IMR-90 (cell line): ENCODE measurements at regions not wholly inside any gene's neighbourhood (a gene's known extent, or its start where the extent isn't known, plus 50 kb on each side); places are given as distances from the start of the nearest gene placed in this dataset.

Source experiments
- ATAC-seq: fragments of 200-7000 bp; cut with Tn5 transposase; 2 replicates; pipeline ENCODE4 v1.9.1; 2020; ENCODE audit warnings: low read depth, mild to moderate bottlenecking, moderate library complexity
- BruUV-seq: library from RNA; stranded (reverse); fragments of 400-500 nt; replicated peaks from 2 replicates; lab custom pipeline; 2021; lab: Mats Ljungman, UMichigan
- CTCF ChIA-PET: fragments of 300-600 bp; formaldehyde crosslinking; extraction: SDS; loops from one replicate; lab custom pipeline; 2021; ENCODE audit warnings: antibody characterized with exemption; lab: Yijun Ruan, JAX
- POLR2A ChIA-PET: fragments of 300-600 bp; sonication (Branson Sonifier 250); formaldehyde crosslinking; loops from one replicate; lab custom pipeline; 2022; ENCODE audit warnings: antibody characterized with exemption; ENCODE audit not compliant: unreplicated experiment; lab: Charles Lee
- DNase-seq: peaks from one replicate; pipeline ENCODE4 v3.0.0; 2013
- H2AFZ ChIP-seq: replicated peaks from 2 replicates; pipeline ENCODE3; 2013; ENCODE audit warnings: low read length, mild to moderate bottlenecking; ENCODE audit not compliant: poor library complexity
- H2AK5ac ChIP-seq: 2 replicates; pipeline ENCODE4 v1.6.1; 2013; ENCODE audit warnings: low read depth, low read length, inconsistent platforms
- H2AK9ac ChIP-seq: replicated peaks from 2 replicates; pipeline ENCODE3; 2013; ENCODE audit warnings: mild to moderate bottlenecking, low read depth, low read length, moderate library complexity; ENCODE audit not compliant: poor library complexity
- H2BK120ac ChIP-seq: 2 replicates; pipeline ENCODE4 v1.6.1; 2013; ENCODE audit warnings: low read depth, low read length, inconsistent platforms
- H2BK15ac ChIP-seq: 3 replicates; pipeline ENCODE4 v1.6.1; 2013; ENCODE audit warnings: low read depth, low read length, inconsistent platforms
- H2BK20ac ChIP-seq: 2 replicates; pipeline ENCODE4 v1.6.1; 2013; ENCODE audit warnings: low read depth, mild to moderate bottlenecking, inconsistent platforms, low read length, moderate library complexity
- H2BK5ac ChIP-seq: 2 replicates; pipeline ENCODE4 v1.6.1; 2013; ENCODE audit warnings: mild to moderate bottlenecking, low read depth, low read length, inconsistent platforms; ENCODE audit not compliant: poor library complexity, severe bottlenecking
- H3K14ac ChIP-seq: replicated peaks from 2 replicates; pipeline ENCODE4 v1.6.1; 2013; ENCODE audit warnings: low read depth, low read length, inconsistent platforms
- H3K18ac ChIP-seq: 2 replicates; pipeline ENCODE4 v1.6.1; 2013; ENCODE audit warnings: low read depth, low read length, control low read depth
- H3K23ac ChIP-seq: 2 replicates; pipeline ENCODE4 v1.6.1; 2013; ENCODE audit warnings: low read depth, low read length, inconsistent platforms
- H3K27ac ChIP-seq: 2 replicates; pipeline ENCODE4 v1.5.1; 2013; ENCODE audit warnings: mild to moderate bottlenecking, control low read depth, low read length; ENCODE audit not compliant: insufficient read depth
- H3K27me3 ChIP-seq: 2 replicates; pipeline ENCODE4 v1.6.1; 2013; ENCODE audit warnings: low read length; ENCODE audit not compliant: control insufficient read depth, insufficient read depth
- H3K36me3 ChIP-seq: 2 replicates; pipeline ENCODE4 v1.6.1; 2013; ENCODE audit warnings: low read length, mixed read lengths; ENCODE audit not compliant: control insufficient read depth, insufficient read depth
- H3K4ac ChIP-seq: 2 replicates; pipeline ENCODE4 v1.6.1; 2013; ENCODE audit warnings: low read depth, low read length, inconsistent platforms
- H3K4me1 ChIP-seq: 2 replicates; pipeline ENCODE4 v1.6.1; 2013; ENCODE audit warnings: low read length, mixed read lengths; ENCODE audit not compliant: control insufficient read depth, insufficient read depth
- H3K4me2 ChIP-seq: 2 replicates; pipeline ENCODE4 v1.6.1; 2013; ENCODE audit warnings: low read depth, mild to moderate bottlenecking, control low read depth, low read length, moderate library complexity
- H3K4me3 ChIP-seq: 2 replicates; pipeline ENCODE4 v1.5.1; 2013; ENCODE audit warnings: low read depth, mild to moderate bottlenecking, control low read depth, low read length, moderate library complexity; ENCODE audit not compliant: insufficient read depth
- H3K56ac ChIP-seq: 2 replicates; pipeline ENCODE4 v1.6.1; 2013; ENCODE audit warnings: low read length, inconsistent platforms; ENCODE audit not compliant: insufficient read depth; ENCODE audit errors: extremely low read depth
- H3K79me1 ChIP-seq, 2 experiments: 2 replicates each; pipeline ENCODE4 v1.6.1; 2013; ENCODE audit warnings: low read length in 2 of 2, inconsistent platforms in 1 of 2, low read depth in 1 of 2
- H3K9ac ChIP-seq: 2 replicates; pipeline ENCODE4 v1.6.1; 2013; ENCODE audit warnings: low read depth, low read length, control low read depth
- H3K9me1 ChIP-seq: 2 replicates; pipeline ENCODE4 v1.6.1; 2013; ENCODE audit warnings: low read length, inconsistent platforms; ENCODE audit not compliant: insufficient read depth
- H3K9me3 ChIP-seq: 2 replicates; pipeline ENCODE4 v1.6.1; 2013; ENCODE audit warnings: low read length; ENCODE audit not compliant: control insufficient read depth, insufficient read depth
- H4K20me1 ChIP-seq: 2 replicates; pipeline ENCODE4 v1.6.1; 2013; ENCODE audit warnings: low read length, inconsistent platforms; ENCODE audit not compliant: insufficient read depth
- H4K5ac ChIP-seq: 2 replicates; pipeline ENCODE4 v1.6.1; 2013; ENCODE audit warnings: mild to moderate bottlenecking, low read depth, low read length, control low read depth
- H4K8ac ChIP-seq, 2 experiments: 2 replicates each; pipeline ENCODE4 v1.6.1; 2013; ENCODE audit warnings: low read depth in 2 of 2, low read length in 2 of 2, control low read depth in 1 of 2, inconsistent platforms in 1 of 2
- H4K91ac ChIP-seq: 2 replicates; pipeline ENCODE4 v1.6.1; 2013; ENCODE audit warnings: low read depth, low read length, inconsistent platforms; ENCODE audit not compliant: insufficient read depth
- BHLHE40 ChIP-seq: fragments of 150-350 bp; IDR thresholded peaks from 2 replicates; pipeline ENCODE4 v1.6.1; 2016; ENCODE audit warnings: mild to moderate bottlenecking, low read depth, low read length
- CEBPB ChIP-seq: IDR thresholded peaks from 2 replicates; pipeline ENCODE4 v1.6.1; 2012; ENCODE audit warnings: low read depth, low read length, improper control_type of control experiment
- CHD1 ChIP-seq: IDR thresholded peaks from 2 replicates; pipeline ENCODE4 v1.6.1; 2012; ENCODE audit warnings: low read depth, low read length, improper control_type of control experiment
- FOS ChIP-seq: fragments of 150-350 bp; IDR thresholded peaks from 2 replicates; pipeline ENCODE4 v1.6.1; 2016; ENCODE audit warnings: low read depth, low read length
- MAFK ChIP-seq: IDR thresholded peaks from 2 replicates; pipeline ENCODE4 v1.6.1; 2012; ENCODE audit warnings: low read depth, low read length, improper control_type of control experiment
- MAZ ChIP-seq: IDR thresholded peaks from 2 replicates; pipeline ENCODE4 v1.6.1; 2012; ENCODE audit warnings: low read depth, mild to moderate bottlenecking, low read length, improper control_type of control experiment, moderate library complexity, borderline replicate concordance
- MXI1 ChIP-seq: IDR thresholded peaks from 2 replicates; pipeline ENCODE4 v1.6.1; 2012; ENCODE audit warnings: low read depth, mild to moderate bottlenecking, low read length, moderate library complexity, borderline replicate concordance
- NFE2L2 ChIP-seq: fragments of 150-350 bp; IDR thresholded peaks from 2 replicates; pipeline ENCODE4 v1.6.1; 2016; ENCODE audit warnings: low read depth, mild to moderate bottlenecking, low read length
- POLR2A ChIP-seq: IDR thresholded peaks from 2 replicates; pipeline ENCODE4 v1.6.1; 2012; ENCODE audit warnings: mild to moderate bottlenecking, low read depth, low read length
- RAD21 ChIP-seq: IDR thresholded peaks from 2 replicates; pipeline ENCODE4 v1.6.1; 2012; ENCODE audit warnings: low read length, improper control_type of control experiment
- RCOR1 ChIP-seq: IDR thresholded peaks from 2 replicates; pipeline ENCODE4 v1.6.1; 2012; ENCODE audit warnings: mild to moderate bottlenecking, low read length, improper control_type of control experiment; ENCODE audit not compliant: insufficient replicate concordance
- RFX5 ChIP-seq: IDR thresholded peaks from 2 replicates; pipeline ENCODE4 v1.8.0; 2012; ENCODE audit warnings: low read depth, mild to moderate bottlenecking, low read length, moderate library complexity
- SMC3 ChIP-seq: fragments of 150-350 bp; IDR thresholded peaks from 2 replicates; pipeline ENCODE4 v1.6.1; 2016; ENCODE audit warnings: low read depth, mild to moderate bottlenecking, antibody characterized with exemption, low read length, moderate library complexity
- WGBS, 2 experiments: methylation state at CpG; one replicate each; pipeline versions ENCODE4 v1.1.5 to v1.1.7; 2013; ENCODE audit warnings: missing lambda C conversion rate in 2 of 2; ENCODE audit not compliant: insufficient read length in 1 of 2; ENCODE audit errors: extremely low coverage in 2 of 2; 5-methylcytosine and 5-hydroxymethylcytosine counted together
- dilution Hi-C: fragments of 300-500 bp; cut with HindIII; formaldehyde crosslinking; loops from one replicate; pipeline ENCODE4 v1.14.3; 2018; ENCODE audit warnings: low sequenced_read_pairs; ENCODE audit not compliant: unreplicated experiment
- in situ Hi-C: fragments of 300-500 bp; cut with MboI; formaldehyde crosslinking; loops from 3 replicates; pipeline ENCODE4 v1.14.3; 2019; ENCODE audit warnings: low sequenced_read_pairs, inconsistent platforms, mixed read lengths
- intact Hi-C: fragments of 100-400 bp; cut with micrococcal nuclease; formaldehyde crosslinking; loops from 2 replicates; pipeline ENCODE4 v1.10.0; 2022
- TF ChIP-seq, protein P1 (sequence below): fragments of 150-350 bp; IDR thresholded peaks from 2 replicates; pipeline ENCODE4 v1.6.1; 2016; ENCODE audit warnings: low read depth, mild to moderate bottlenecking, low read length, moderate library complexity, borderline replicate concordance
- TF ChIP-seq, protein P2 (sequence below): fragments of 150-350 bp; IDR thresholded peaks from 2 replicates; pipeline ENCODE4 v1.6.1; 2017; ENCODE audit warnings: mild to moderate bottlenecking, antibody characterized with exemption, low read length, low read depth
- TF ChIP-seq, protein P3 (sequence below): conservative IDR thresholded peaks from 2 replicates; pipeline ENCODE4 v1.5.1; 2012; ENCODE audit warnings: mild to moderate bottlenecking, low read depth, low read length, improper control_type of control experiment

DNA sequence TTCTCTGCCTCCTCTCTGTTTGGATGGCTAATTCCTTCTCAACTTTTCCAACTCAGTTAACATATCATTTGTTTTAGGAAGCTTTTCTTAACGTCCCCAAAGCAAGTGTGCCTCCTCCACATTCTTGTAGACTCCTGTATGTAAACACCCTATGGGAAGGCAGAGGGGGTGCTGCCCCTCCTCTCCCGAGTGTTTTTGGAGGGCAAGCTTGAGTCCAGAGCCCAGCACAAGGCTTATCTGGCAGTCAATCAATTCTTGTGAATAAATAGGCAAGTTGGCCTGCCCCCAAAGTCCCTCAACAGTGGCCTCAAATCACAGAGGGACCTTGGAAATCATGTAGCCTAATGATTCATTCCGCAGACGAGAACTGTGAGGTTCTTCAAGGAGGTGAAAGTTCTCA, 305.6 kb downstream of the RPS24 start:
- Histone ChIP-seq H4K5ac (no peak overlapping the region), H3K36me3 (no peaks in the 10 kb centered on the region), H3K23ac (no peak overlapping the region), H2BK120ac (no peak overlapping the region), H3K4me3 (no peak overlapping the region), H2BK5ac (no peak overlapping the region), H3K56ac (no peak overlapping the region), H3K27me3 (peaks cover 23% of the 10 kb centered on the region), H3K4me2 (no peak overlapping the region), H3K4me1 (peaks cover 15% of the 10 kb centered on the region), H2AFZ (no peak overlapping the region), H4K20me1 (peaks cover 7% of the 10 kb centered on the region; the same call in 1 of the 2 replicates), H2AK5ac (no peak overlapping the region), H4K8ac (no peak overlapping the region), H2AK9ac (no peak overlapping the region), H2BK15ac (no peak overlapping the region), H3K4ac (no peak overlapping the region), H3K14ac (no peak overlapping the region), H3K9me3 (peaks cover 1% of the 10 kb centered on the region; the same call in 1 of the 2 replicates), H3K9ac (no peak overlapping the region), H4K91ac (no peak overlapping the region), H2BK20ac (no peak overlapping the region), H3K18ac (no peak overlapping the region), H3K27ac (no peak overlapping the region), H3K9me1 (peaks cover 21% of the 10 kb centered on the region), H3K79me1 (no peaks in the 10 kb centered on the region)
- in situ Hi-C loops = no loop called here
- BruUV-seq = no TSS peak
- no CpG with 5 or more reads among the region's 4 CpGs for WGBS, 2 experiments
- dilution Hi-C loops = no loop called here
- ChIA-PET POLR2A (no interaction called here), CTCF (no interaction called here)
- no peak for DNase-seq
- ATAC-seq = no peak
- intact Hi-C loops = no loop called here
- TF ChIP-seq NFE2L2 = no peak
- TF ChIP-seq, protein P1, sequence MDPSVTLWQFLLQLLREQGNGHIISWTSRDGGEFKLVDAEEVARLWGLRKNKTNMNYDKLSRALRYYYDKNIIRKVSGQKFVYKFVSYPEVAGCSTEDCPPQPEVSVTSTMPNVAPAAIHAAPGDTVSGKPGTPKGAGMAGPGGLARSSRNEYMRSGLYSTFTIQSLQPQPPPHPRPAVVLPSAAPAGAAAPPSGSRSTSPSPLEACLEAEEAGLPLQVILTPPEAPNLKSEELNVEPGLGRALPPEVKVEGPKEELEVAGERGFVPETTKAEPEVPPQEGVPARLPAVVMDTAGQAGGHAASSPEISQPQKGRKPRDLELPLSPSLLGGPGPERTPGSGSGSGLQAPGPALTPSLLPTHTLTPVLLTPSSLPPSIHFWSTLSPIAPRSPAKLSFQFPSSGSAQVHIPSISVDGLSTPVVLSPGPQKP = no peak
- TF ChIP-seq, protein P2, sequence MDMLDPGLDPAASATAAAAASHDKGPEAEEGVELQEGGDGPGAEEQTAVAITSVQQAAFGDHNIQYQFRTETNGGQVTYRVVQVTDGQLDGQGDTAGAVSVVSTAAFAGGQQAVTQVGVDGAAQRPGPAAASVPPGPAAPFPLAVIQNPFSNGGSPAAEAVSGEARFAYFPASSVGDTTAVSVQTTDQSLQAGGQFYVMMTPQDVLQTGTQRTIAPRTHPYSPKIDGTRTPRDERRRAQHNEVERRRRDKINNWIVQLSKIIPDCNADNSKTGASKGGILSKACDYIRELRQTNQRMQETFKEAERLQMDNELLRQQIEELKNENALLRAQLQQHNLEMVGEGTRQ = no peak
- no peak for TF ChIP-seq FOS
- TF ChIP-seq MXI1 = no peak
- TF ChIP-seq CEBPB = no peak
- no peak for TF ChIP-seq RCOR1
- TF ChIP-seq, protein P3, sequence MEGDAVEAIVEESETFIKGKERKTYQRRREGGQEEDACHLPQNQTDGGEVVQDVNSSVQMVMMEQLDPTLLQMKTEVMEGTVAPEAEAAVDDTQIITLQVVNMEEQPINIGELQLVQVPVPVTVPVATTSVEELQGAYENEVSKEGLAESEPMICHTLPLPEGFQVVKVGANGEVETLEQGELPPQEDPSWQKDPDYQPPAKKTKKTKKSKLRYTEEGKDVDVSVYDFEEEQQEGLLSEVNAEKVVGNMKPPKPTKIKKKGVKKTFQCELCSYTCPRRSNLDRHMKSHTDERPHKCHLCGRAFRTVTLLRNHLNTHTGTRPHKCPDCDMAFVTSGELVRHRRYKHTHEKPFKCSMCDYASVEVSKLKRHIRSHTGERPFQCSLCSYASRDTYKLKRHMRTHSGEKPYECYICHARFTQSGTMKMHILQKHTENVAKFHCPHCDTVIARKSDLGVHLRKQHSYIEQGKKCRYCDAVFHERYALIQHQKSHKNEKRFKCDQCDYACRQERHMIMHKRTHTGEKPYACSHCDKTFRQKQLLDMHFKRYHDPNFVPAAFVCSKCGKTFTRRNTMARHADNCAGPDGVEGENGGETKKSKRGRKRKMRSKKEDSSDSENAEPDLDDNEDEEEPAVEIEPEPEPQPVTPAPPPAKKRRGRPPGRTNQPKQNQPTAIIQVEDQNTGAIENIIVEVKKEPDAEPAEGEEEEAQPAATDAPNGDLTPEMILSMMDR = no peak
- no peak for TF ChIP-seq SMC3
- no peak for TF ChIP-seq BHLHE40
- TF ChIP-seq CHD1 = no peak
- TF ChIP-seq MAZ = no peak
- TF ChIP-seq RFX5 = no peak
- TF ChIP-seq POLR2A = no peak
- no peak for TF ChIP-seq MAFK
- no peak for TF ChIP-seq RAD21
